PC-9 (cell line): ENCODE measurements at regions not wholly inside any gene's neighbourhood (a gene's known extent, or its start where the extent isn't known, plus 50 kb on each side); places are given as distances from the start of the nearest gene placed in this dataset.
A peak's percentile ranks its signal among the peaks of the same experiment; 100 is the strongest.
"Not testable (repeated sequence)": the region's sequence is repeated elsewhere in the genome, so short reads cannot be mapped to it uniquely, and the experiment has no call there.

Experiments
- BruUV-seq: library from RNA; stranded (reverse); fragments of 400-500 nt; replicated peaks from 2 replicates; lab custom pipeline; 2021; lab: Mats Ljungman, UMichigan
- CTCF ChIA-PET: fragments of 300-600 bp; sonication (Branson Sonifier 250); formaldehyde crosslinking; loops from one replicate; lab custom pipeline; 2022; ENCODE audit warnings: antibody characterized with exemption; lab: Charles Lee
- POLR2A ChIA-PET: fragments of 300-600 bp; sonication (Branson Sonifier 250); formaldehyde crosslinking; loops from one replicate; lab custom pipeline; 2022; ENCODE audit warnings: antibody characterized with exemption; ENCODE audit not compliant: unreplicated experiment; lab: Charles Lee
- DNase-seq, 2 experiments: peaks; one replicate each; pipeline versions ENCODE4 v3.0.0 to v3.0.0-alpha.2; 2015 to 2022; ENCODE audit warnings: mixed read lengths in 1 of 2
- H2AFZ ChIP-seq: fragments of 200-600 bp; sonication (generic); 2 replicates; pipeline ENCODE4 v1.8.1; 2017; ENCODE audit warnings: antibody characterized with exemption
- H3F3A ChIP-seq: fragments of 200-600 bp; sonication (generic); 2 replicates; pipeline ENCODE4 v1.8.1; 2017; ENCODE audit warnings: antibody characterized with exemption, mild to moderate bottlenecking, low read depth; ENCODE audit not compliant: insufficient read depth
- H3K27ac ChIP-seq: fragments of 200-600 bp; sonication (generic); 2 replicates; pipeline ENCODE4 v1.6.1; 2016; ENCODE audit warnings: mixed run types
- H3K27me3 ChIP-seq: fragments of 200-600 bp; sonication (generic); 2 replicates; pipeline ENCODE4 v1.6.1; 2016; ENCODE audit warnings: low read depth, mixed run types; ENCODE audit not compliant: insufficient read depth
- H3K36me3 ChIP-seq: fragments of 200-600 bp; sonication (generic); 2 replicates; pipeline ENCODE4 v1.6.1; 2016; ENCODE audit warnings: low read depth, mixed run types
- H3K4me1 ChIP-seq: fragments of 200-600 bp; sonication (generic); replicated peaks from 2 replicates; pipeline ENCODE4 v1.6.1; 2016; ENCODE audit warnings: mixed run types; ENCODE audit not compliant: insufficient read depth
- H3K4me2 ChIP-seq: fragments of 200-600 bp; sonication (generic); 2 replicates; pipeline ENCODE4 v1.6.1; 2017; ENCODE audit warnings: mixed run types
- H3K4me3 ChIP-seq: fragments of 200-600 bp; sonication (generic); 2 replicates; pipeline ENCODE4 v1.6.1; 2016; ENCODE audit warnings: mixed run types
- H3K79me2 ChIP-seq: fragments of 200-600 bp; sonication (generic); 2 replicates; pipeline ENCODE4 v1.6.1; 2017; ENCODE audit warnings: low read depth, mixed run types
- H3K9me2 ChIP-seq: fragments of 200-600 bp; sonication (generic); 2 replicates; pipeline ENCODE4 v1.8.1; 2017; ENCODE audit warnings: mild to moderate bottlenecking; ENCODE audit not compliant: insufficient read depth
- H3K9me3 ChIP-seq: fragments of 200-600 bp; sonication (generic); 2 replicates; pipeline ENCODE4 v1.8.1; 2016; ENCODE audit warnings: low read depth; ENCODE audit not compliant: insufficient read depth
- H4K20me1 ChIP-seq: fragments of 200-600 bp; sonication (generic); 2 replicates; pipeline ENCODE4 v1.8.1; 2017; ENCODE audit not compliant: insufficient read depth
- EZH2 ChIP-seq: fragments of 200-600 bp; sonication (generic); IDR thresholded peaks from 2 replicates; pipeline ENCODE4 v1.8.0; 2017; ENCODE audit warnings: antibody characterized with exemption, low read depth
- intact Hi-C: fragments of 100-400 bp; cut with micrococcal nuclease; formaldehyde crosslinking; loops from one replicate; pipeline ENCODE4 v1.10.0; 2022; ENCODE audit not compliant: unreplicated experiment
- TF ChIP-seq, protein P1 (sequence below): fragments of 200-600 bp; sonication (generic); conservative IDR thresholded peaks from 2 replicates; pipeline ENCODE4 v1.6.1; 2017; ENCODE audit warnings: mixed run types, antibody characterized with exemption, mild to moderate bottlenecking, moderate library complexity

- Histone ChIP-seq H3K27ac (0 out of 2 replicates have a peak overlapping the region, but pooled peaks have one; percentile 43), H2AFZ (no peak overlapping the region), H3K27me3 (no peaks in the 10 kb centered on the region), H4K20me1 (no peaks in the 10 kb centered on the region), H3K4me1 (0 out of 2 replicates have a peak, but pooled peaks cover 5% of the 10 kb centered on the region), H3K9me3 (no peaks in the 10 kb centered on the region), H3K79me2 (no peaks in the 10 kb centered on the region), H3K36me3 (no peaks in the 10 kb centered on the region), H3F3A (no peaks in the 10 kb centered on the region; the same call in 1 of the 2 replicates), H3K4me2 (peak overlapping the region; percentile 34; the same call in 1 of the 2 replicates), H3K9me2 (no peaks in the 10 kb centered on the region), H3K4me3 (no peak overlapping the region)
- POLR2A ChIA-PET, result interaction anchor here (0.6 kb wide), 2 partner anchors 712 to 869 kb away, joined by 6 to 7 read pairs; no protein-coding TSS in a partner anchor
- peak; percentile 34 to 50 for DNase-seq
- CTCF ChIA-PET, result no interaction called here
- BruUV-seq, result no TSS peak
- TF ChIP-seq, protein P1, sequence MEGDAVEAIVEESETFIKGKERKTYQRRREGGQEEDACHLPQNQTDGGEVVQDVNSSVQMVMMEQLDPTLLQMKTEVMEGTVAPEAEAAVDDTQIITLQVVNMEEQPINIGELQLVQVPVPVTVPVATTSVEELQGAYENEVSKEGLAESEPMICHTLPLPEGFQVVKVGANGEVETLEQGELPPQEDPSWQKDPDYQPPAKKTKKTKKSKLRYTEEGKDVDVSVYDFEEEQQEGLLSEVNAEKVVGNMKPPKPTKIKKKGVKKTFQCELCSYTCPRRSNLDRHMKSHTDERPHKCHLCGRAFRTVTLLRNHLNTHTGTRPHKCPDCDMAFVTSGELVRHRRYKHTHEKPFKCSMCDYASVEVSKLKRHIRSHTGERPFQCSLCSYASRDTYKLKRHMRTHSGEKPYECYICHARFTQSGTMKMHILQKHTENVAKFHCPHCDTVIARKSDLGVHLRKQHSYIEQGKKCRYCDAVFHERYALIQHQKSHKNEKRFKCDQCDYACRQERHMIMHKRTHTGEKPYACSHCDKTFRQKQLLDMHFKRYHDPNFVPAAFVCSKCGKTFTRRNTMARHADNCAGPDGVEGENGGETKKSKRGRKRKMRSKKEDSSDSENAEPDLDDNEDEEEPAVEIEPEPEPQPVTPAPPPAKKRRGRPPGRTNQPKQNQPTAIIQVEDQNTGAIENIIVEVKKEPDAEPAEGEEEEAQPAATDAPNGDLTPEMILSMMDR, result no peak
- no peak for TF ChIP-seq EZH2
- intact Hi-C loops, result no loop called here
Measured at GRCh38 chr10:30701451-30702173, 72.1 kb upstream of the LYZL2 start.

- no peaks in the 10 kb centered on the region for H4K20me1 ChIP-seq
- no peak for TF ChIP-seq EZH2
- TF ChIP-seq, protein P1, result no peak
- peaks cover 11% of the 10 kb centered on the region; the same call in 1 of the 2 replicates for H3K4me1 ChIP-seq
- H3K79me2 ChIP-seq, result no peaks in the 10 kb centered on the region
- H3F3A ChIP-seq, result peaks cover 3% of the 10 kb centered on the region; the same call in 1 of the 2 replicates
- H3K4me3 ChIP-seq, result no peak overlapping the region
- no peaks in the 10 kb centered on the region for H3K36me3 ChIP-seq
- POLR2A ChIA-PET, result no interaction called here
- H3K9me3 ChIP-seq, result no peaks in the 10 kb centered on the region
- CTCF ChIA-PET, result no interaction called here
- H3K27me3 ChIP-seq, result no peaks in the 10 kb centered on the region
- no peak overlapping the region for H3K4me2 ChIP-seq
- intact Hi-C loops, result no loop called here
- BruUV-seq, result no TSS peak
- no peak overlapping the region for H2AFZ ChIP-seq
- no peaks in the 10 kb centered on the region for H3K9me2 ChIP-seq
- no peak overlapping the region for H3K27ac ChIP-seq
- no peak for DNase-seq
Measured at GRCh38 chr10:30697806-30698205, 68.3 kb upstream of the LYZL2 start.

- H3K27ac ChIP-seq, CTCF ChIA-PET, H3K79me2 ChIP-seq, H2AFZ ChIP-seq, H3K9me3 ChIP-seq, DNase-seq, H3K36me3 ChIP-seq, H4K20me1 ChIP-seq, intact Hi-C loops, BruUV-seq, H3F3A ChIP-seq, H3K27me3 ChIP-seq, H3K4me2 ChIP-seq, POLR2A ChIA-PET, H3K9me2 ChIP-seq, H3K4me3 ChIP-seq: not testable (repeated sequence)
- H3K4me1 ChIP-seq, result peaks cover 11% of the 10 kb centered on the region; the same call in 1 of the 2 replicates
Measured at GRCh38 chr10:30697221-30697620, 67.7 kb upstream of the LYZL2 start.

- DNase-seq, H3F3A ChIP-seq, H3K9me2 ChIP-seq, H3K4me3 ChIP-seq, CTCF ChIA-PET, H3K4me1 ChIP-seq, H3K9me3 ChIP-seq, intact Hi-C loops, H3K79me2 ChIP-seq, H3K36me3 ChIP-seq, H2AFZ ChIP-seq, H4K20me1 ChIP-seq, H3K27me3 ChIP-seq: not testable (repeated sequence)
- Histone ChIP-seq H3K4me2 (0 out of 2 replicates have a peak overlapping the region, but pooled peaks have one; percentile 71), H3K27ac (peak overlapping the region; percentile 69)
- POLR2A ChIA-PET, result interaction anchor here (0.6 kb wide), 1 partner anchor 336 kb away, joined by 3 read pairs; no protein-coding TSS in a partner anchor
- TSS peak; percentile 36 for BruUV-seq
Measured at GRCh38 chr10:30696416-30697185, 67.0 kb upstream of the LYZL2 start.

GRCh38 chr10:30695481-30696236, 66.1 kb upstream of the LYZL2 start:
- H3F3A ChIP-seq, H3K36me3 ChIP-seq, H3K9me3 ChIP-seq, BruUV-seq, H3K9me2 ChIP-seq, H3K79me2 ChIP-seq, H3K27me3 ChIP-seq, intact Hi-C loops, CTCF ChIA-PET, H3K4me1 ChIP-seq, H4K20me1 ChIP-seq, H2AFZ ChIP-seq: not testable (repeated sequence)
- POLR2A ChIA-PET, result interaction anchor here (0.6 kb wide), 1 partner anchor 337 kb away, joined by 3 read pairs; no protein-coding TSS in a partner anchor
- H3K4me3 ChIP-seq, result peak overlapping the region; percentile 23; the same call in 1 of the 2 replicates
- H3K27ac ChIP-seq, result peak overlapping the region; percentile 69
- peak; percentile 78 to 84 for DNase-seq
- H3K4me2 ChIP-seq, result peak overlapping the region; percentile 71
